ENCODE measurements at regions not wholly inside any gene's neighbourhood (a gene's known extent, or its start where the extent isn't known, plus 50 kb on each side); places are given as distances from the start of the nearest gene placed in this dataset.

GRCh38 chr2:212609479-212609878 lies 70.9 kb upstream of the ERBB4 start:
- DNase-seq (ENCODE audit: low read depth) = no peak

GRCh38 chr2:212607080-212607479 lies 68.5 kb upstream of the ERBB4 start:
- DNase-seq (ENCODE audit: low read depth) = no peak

GRCh38 chr2:212606232-212606631 lies 67.6 kb upstream of the ERBB4 start:
- DNase-seq (ENCODE audit: low read depth) = no peak

- no peak for DNase-seq (ENCODE audit: low read depth)
Measured at GRCh38 chr2:212596688-212597087, 58.1 kb upstream of the ERBB4 start.

GRCh38 chr2:212596276-212596675 lies 57.7 kb upstream of the ERBB4 start:
- DNase-seq (ENCODE audit: low read depth) = no peak

- no peak for DNase-seq (ENCODE audit: low read depth)
Measured at GRCh38 chr2:212595036-212595654, 56.5 kb upstream of the ERBB4 start.

GRCh38 chr2:212592695-212593094 lies 54.1 kb upstream of the ERBB4 start:
- no peak for DNase-seq (ENCODE audit: low read depth)

All from stimulated activated CD8-positive, alpha-beta memory T cell treated with anti-CD3 and anti-CD28 coated beads, Interleukin-15, amount 100 ng/mL, for 1 hour (primary cell).